Keratinocyte (primary cell): ENCODE measurements at regions not wholly inside any gene's neighbourhood (a gene's known extent, or its start where the extent isn't known, plus 50 kb on each side); places are given as distances from the start of the nearest gene placed in this dataset.

ENCODE experiments used
- DNase-seq: peaks from one replicate; pipeline ENCODE4 v3.0.0-alpha.2; 2011; ENCODE audit warnings: low read depth, missing footprints, low spot score
- FAIRE-seq: peaks from 2 replicates; lab custom pipeline; 2011; peaks lifted over from hg19 to GRCh38; lab: Jason Lieb, UNC
- H2AFZ ChIP-seq: 2 replicates; pipeline ENCODE4 v1.6.0; 2012; ENCODE audit warnings: low read length, control low read depth, inconsistent platforms; ENCODE audit not compliant: control insufficient read depth
- H3K27ac ChIP-seq: 2 replicates; pipeline ENCODE4 v1.5.1; 2011; ENCODE audit warnings: low read length; ENCODE audit not compliant: control insufficient read depth, insufficient read depth
- H3K27me3 ChIP-seq: 3 replicates; pipeline ENCODE4 v1.6.0; 2011; ENCODE audit warnings: low read length; ENCODE audit not compliant: control insufficient read depth, insufficient read depth; ENCODE audit errors: extremely low read depth
- H3K36me3 ChIP-seq, 2 experiments: 2 replicates in 1 of 2; 3 replicates in 1 of 2; pipeline ENCODE4 v1.5.1; 2011; ENCODE audit warnings: low read length in 2 of 2, mild to moderate bottlenecking in 1 of 2; ENCODE audit not compliant: control insufficient read depth in 2 of 2, insufficient read depth in 2 of 2; ENCODE audit errors: extremely low read depth in 1 of 2
- H3K4me1 ChIP-seq: 3 replicates; pipeline ENCODE4 v1.5.1; 2011; ENCODE audit warnings: low read length; ENCODE audit not compliant: control insufficient read depth, insufficient read depth; ENCODE audit errors: extremely low read depth
- H3K4me2 ChIP-seq: 3 replicates; pipeline ENCODE4 v1.6.0; 2011; ENCODE audit warnings: low read depth, low read length; ENCODE audit not compliant: control insufficient read depth, insufficient read depth; ENCODE audit errors: extremely low read depth
- H3K4me3 ChIP-seq, 3 experiments: fragments of 200-600 bp in 1 of 3; sonication (generic) in 1 of 3; 2 replicates in 2 of 3; 3 replicates in 1 of 3; pipeline ENCODE4 v1.5.1; 2011 to 2016; ENCODE audit warnings: low read length in 3 of 3, mild to moderate bottlenecking in 3 of 3, control low read depth in 2 of 3, inconsistent platforms in 1 of 3, low read depth in 1 of 3, mixed read lengths in 1 of 3, mixed run types in 1 of 3, moderate library complexity in 1 of 3; ENCODE audit not compliant: control insufficient read depth in 2 of 3, insufficient read depth in 2 of 3; ENCODE audit errors: extremely low read depth in 1 of 3
- H3K79me2 ChIP-seq: 2 replicates; pipeline ENCODE4 v1.6.0; 2012; ENCODE audit warnings: low read length; ENCODE audit not compliant: control insufficient read depth, insufficient read depth
- H3K9ac ChIP-seq: 3 replicates; pipeline ENCODE4 v1.6.0; 2011; ENCODE audit warnings: low read length; ENCODE audit not compliant: control insufficient read depth, insufficient read depth; ENCODE audit errors: extremely low read depth
- H3K9me1 ChIP-seq: 3 replicates; pipeline ENCODE4 v1.6.0; 2011; ENCODE audit warnings: low read length; ENCODE audit not compliant: control insufficient read depth, insufficient read depth; ENCODE audit errors: extremely low read depth
- H3K9me3 ChIP-seq: 2 replicates; pipeline ENCODE4 v1.5.1; 2012; ENCODE audit warnings: low read depth, low read length; ENCODE audit not compliant: control insufficient read depth
- H4K20me1 ChIP-seq: 3 replicates; pipeline ENCODE4 v1.6.0; 2011; ENCODE audit warnings: low read length; ENCODE audit not compliant: control insufficient read depth, insufficient read depth; ENCODE audit errors: extremely low read depth
- CTCF ChIP-seq, 3 experiments: IDR thresholded peaks in 1 of 3; conservative IDR thresholded peaks in 1 of 3; optimal IDR thresholded peaks in 1 of 3; 2 replicates in 2 of 3; 3 replicates in 1 of 3; pipeline versions ENCODE3 to v1.5.1; 2011; ENCODE audit warnings: low read length in 3 of 3, mild to moderate bottlenecking in 3 of 3, moderate library complexity in 2 of 3, control low read depth in 1 of 3, inconsistent platforms in 1 of 3; ENCODE audit not compliant: insufficient read depth in 2 of 3; ENCODE audit errors: extremely low read depth in 1 of 3
- EZH2 ChIP-seq: IDR thresholded peaks from one replicate; pipeline ENCODE4 v1.6.1; 2012; ENCODE audit warnings: inconsistent platforms, mild to moderate bottlenecking, low read length, moderate library complexity
- dilution Hi-C: fragments of 300-500 bp; cut with MboI; formaldehyde crosslinking; loops from one replicate; pipeline ENCODE4 v1.7.0; 2020; ENCODE audit warnings: low sequenced_read_pairs; ENCODE audit not compliant: extremely low pct_ligation_motif_present

- Histone ChIP-seq H3K4me1 (peaks cover 21% of the 10 kb centered on the region), H3K36me3 (no peaks in the 10 kb centered on the region), H3K9me3 (peaks cover 2% of the 10 kb centered on the region), H3K79me2 (no peaks in the 10 kb centered on the region), H3K9me1 (no peaks in the 10 kb centered on the region), H2AFZ (peak overlapping the region; percentile 62), H3K9ac (peak overlapping the region; percentile 64), H3K4me3 (peak overlapping the region in 2 of 3 experiments; percentile 47 to 60), H3K27ac (peak overlapping the region; percentile 33), H3K27me3 (no peaks in the 10 kb centered on the region), H4K20me1 (no peaks in the 10 kb centered on the region), H3K4me2 (peak overlapping the region; percentile 70)
- no peak for TF ChIP-seq EZH2
- TF ChIP-seq CTCF (optimal IDR thresholded peaks at IDR 0.05 in 1 of 3, IDR thresholded peaks at IDR 0.05 in 1 of 3, conservative IDR thresholded peaks at IDR 0.05 in 1 of 3; ENCODE audit: extremely low read depth in 1 of 3, insufficient read depth in 2 of 3, low read length in 3 of 3), result no peak
- FAIRE-seq (peak; percentile 92), DNase-seq (no peak)
- dilution Hi-C loops, result no loop called here
Measured at GRCh38 chr2:221124532-221125240, 447.4 kb downstream of the EPHA4 start.

GRCh38 chr2:221125691-221126090 lies 446.4 kb downstream of the EPHA4 start:
- peaks cover 2% of the 10 kb centered on the region for H3K9me3 ChIP-seq
- H3K27me3 ChIP-seq, result no peaks in the 10 kb centered on the region
- peak overlapping the region; percentile 70 for H3K4me2 ChIP-seq
- no peak overlapping the region for H3K9ac ChIP-seq
- H4K20me1 ChIP-seq, result no peaks in the 10 kb centered on the region
- FAIRE-seq (peak; percentile 87), DNase-seq (no peak)
- H3K36me3 ChIP-seq, result no peaks in the 10 kb centered on the region
- TF ChIP-seq EZH2, result no peak
- TF ChIP-seq CTCF (optimal IDR thresholded peaks at IDR 0.05 in 1 of 3, IDR thresholded peaks at IDR 0.05 in 1 of 3, conservative IDR thresholded peaks at IDR 0.05 in 1 of 3; ENCODE audit: extremely low read depth in 1 of 3, insufficient read depth in 2 of 3, low read length in 3 of 3), result no peak
- H3K27ac ChIP-seq, result peak overlapping the region; percentile 33
- H3K4me1 ChIP-seq, result peaks cover 21% of the 10 kb centered on the region
- H2AFZ ChIP-seq, result no peak overlapping the region
- dilution Hi-C loops, result no loop called here
- H3K9me1 ChIP-seq, result no peaks in the 10 kb centered on the region
- no peak overlapping the region for H3K4me3 ChIP-seq
- H3K79me2 ChIP-seq, result no peaks in the 10 kb centered on the region
